Liver (tissue), 3 donors: ENCODE measurements at regions not wholly inside any gene's neighbourhood (a gene's known extent, or its start where the extent isn't known, plus 50 kb on each side); places are given as distances from the start of the nearest gene placed in this dataset.

Source experiments
- ATF3 ChIP-seq: IDR thresholded peaks from 2 replicates; pipeline ENCODE4 v1.6.1; 2016; ENCODE audit warnings: antibody characterized with exemption
- EGR1 ChIP-seq, 2 donors: IDR thresholded peaks; 2 replicates each; pipeline ENCODE4 v1.6.1; 2016 to 2018; ENCODE audit warnings: antibody characterized with exemption in 2 of 2, low read depth in 2 of 2
- FOXA1 ChIP-seq: IDR thresholded peaks from 2 replicates; pipeline ENCODE4 v1.6.1; 2016; ENCODE audit warnings: antibody characterized with exemption
- GABPA ChIP-seq, 2 donors: IDR thresholded peaks in 1 of 2; conservative IDR thresholded peaks in 1 of 2; 2 replicates each; pipeline ENCODE4 v1.6.1; 2016; ENCODE audit warnings: antibody characterized with exemption in 2 of 2, mild to moderate bottlenecking in 1 of 2, moderate library complexity in 1 of 2
- HNF4G ChIP-seq: IDR thresholded peaks from 2 replicates; pipeline ENCODE4 v1.6.1; 2016; ENCODE audit warnings: antibody characterized with exemption
- RAD21 ChIP-seq, 2 donors: IDR thresholded peaks; 2 replicates each; pipeline ENCODE4 v1.6.1; 2016; ENCODE audit warnings: antibody characterized with exemption in 2 of 2, mild to moderate bottlenecking in 2 of 2
- SP1 ChIP-seq: IDR thresholded peaks from 2 replicates; pipeline ENCODE4 v1.6.1; 2018; ENCODE audit warnings: antibody characterized with exemption, mild to moderate bottlenecking
- TAF1 ChIP-seq: conservative IDR thresholded peaks from 2 replicates; pipeline ENCODE4 v1.6.1; 2016; ENCODE audit warnings: antibody characterized with exemption, mild to moderate bottlenecking
- ZBTB33 ChIP-seq: IDR thresholded peaks from 2 replicates; pipeline ENCODE4 v1.6.1; 2016; ENCODE audit warnings: antibody characterized with exemption
- TF ChIP-seq, protein P1 (sequence below): fragments of 150-350 bp; IDR thresholded peaks from 2 replicates; pipeline ENCODE4 v1.5.1; 2017; ENCODE audit warnings: improper control_type of control experiment, low read depth, low read length; ENCODE audit not compliant: missing input control
- TF ChIP-seq, protein P2 (sequence below): IDR thresholded peaks from 2 replicates; pipeline ENCODE4 v1.6.1; 2016; ENCODE audit warnings: antibody characterized with exemption
- donor health status: healthy.
- donor health status: healthy.

DNA sequence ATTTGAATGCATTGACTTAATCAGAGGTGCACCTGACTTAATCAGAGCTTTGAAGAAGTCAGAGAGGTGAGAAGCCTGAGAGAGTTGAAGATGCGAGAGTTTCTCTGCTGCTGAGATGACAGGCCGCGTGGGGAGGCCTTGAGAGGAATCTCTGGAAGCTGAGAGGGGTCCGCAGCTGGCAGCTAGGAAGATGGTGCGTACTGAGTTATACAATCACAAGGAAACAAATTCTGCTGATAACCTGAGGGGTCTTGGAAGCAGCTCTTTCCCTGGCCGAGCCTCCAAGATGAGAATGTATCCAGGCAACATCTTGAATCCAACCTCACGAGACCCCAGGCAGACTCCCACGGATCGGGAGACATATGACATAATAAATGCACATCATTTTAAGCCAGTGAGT lies 91.7 kb downstream of the SPATA31A6 start:
- TF ChIP-seq HNF4G (no peak), FOXA1 (no peak), RAD21 (IDR thresholded peaks at IDR 0.05) (no peak), ZBTB33 (no peak), EGR1 (IDR thresholded peaks at IDR 0.05; ENCODE audit: low read depth in 2 of 2) (no peak), SP1 (no peak), TAF1 (no peak), ATF3 (no peak), GABPA (IDR thresholded peaks at IDR 0.05 in 1 of 2, conservative IDR thresholded peaks at IDR 0.05 in 1 of 2) (no peak)
- TF ChIP-seq, protein P1, sequence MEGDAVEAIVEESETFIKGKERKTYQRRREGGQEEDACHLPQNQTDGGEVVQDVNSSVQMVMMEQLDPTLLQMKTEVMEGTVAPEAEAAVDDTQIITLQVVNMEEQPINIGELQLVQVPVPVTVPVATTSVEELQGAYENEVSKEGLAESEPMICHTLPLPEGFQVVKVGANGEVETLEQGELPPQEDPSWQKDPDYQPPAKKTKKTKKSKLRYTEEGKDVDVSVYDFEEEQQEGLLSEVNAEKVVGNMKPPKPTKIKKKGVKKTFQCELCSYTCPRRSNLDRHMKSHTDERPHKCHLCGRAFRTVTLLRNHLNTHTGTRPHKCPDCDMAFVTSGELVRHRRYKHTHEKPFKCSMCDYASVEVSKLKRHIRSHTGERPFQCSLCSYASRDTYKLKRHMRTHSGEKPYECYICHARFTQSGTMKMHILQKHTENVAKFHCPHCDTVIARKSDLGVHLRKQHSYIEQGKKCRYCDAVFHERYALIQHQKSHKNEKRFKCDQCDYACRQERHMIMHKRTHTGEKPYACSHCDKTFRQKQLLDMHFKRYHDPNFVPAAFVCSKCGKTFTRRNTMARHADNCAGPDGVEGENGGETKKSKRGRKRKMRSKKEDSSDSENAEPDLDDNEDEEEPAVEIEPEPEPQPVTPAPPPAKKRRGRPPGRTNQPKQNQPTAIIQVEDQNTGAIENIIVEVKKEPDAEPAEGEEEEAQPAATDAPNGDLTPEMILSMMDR: no peak
- TF ChIP-seq, protein P2, sequence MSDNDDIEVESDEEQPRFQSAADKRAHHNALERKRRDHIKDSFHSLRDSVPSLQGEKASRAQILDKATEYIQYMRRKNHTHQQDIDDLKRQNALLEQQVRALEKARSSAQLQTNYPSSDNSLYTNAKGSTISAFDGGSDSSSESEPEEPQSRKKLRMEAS: no peak
